SK-N-MC (cell line): ENCODE measurements at regions not wholly inside any gene's neighbourhood (a gene's known extent, or its start where the extent isn't known, plus 50 kb on each side); places are given as distances from the start of the nearest gene placed in this dataset.

ENCODE experiments used
- EZH2 ChIP-seq: fragments of 200-600 bp; sonication (generic); IDR thresholded peaks from one replicate; pipeline ENCODE4 v1.6.1; 2017; ENCODE audit warnings: antibody characterized with exemption
- FOXP2 ChIP-seq: optimal IDR thresholded peaks from 2 replicates; pipeline ENCODE3; 2011; ENCODE audit warnings: mild to moderate bottlenecking, moderate library complexity; ENCODE audit not compliant: insufficient read depth; ENCODE audit errors: extremely low read length, control extremely low read depth
- POLR2AphosphoS5 ChIP-seq: IDR thresholded peaks from 2 replicates; pipeline ENCODE4 v1.6.1; 2012; ENCODE audit warnings: mild to moderate bottlenecking, low read depth, low read length, borderline replicate concordance

GRCh38 chr17:31649302-31649701 is 209.7 kb downstream of the COPRS start:
- TF ChIP-seq EZH2, result no peak
- no peak for TF ChIP-seq POLR2AphosphoS5
- TF ChIP-seq FOXP2, result no peak
